Glutamatergic neuron (in vitro differentiated cells): ENCODE measurements at regions not wholly inside any gene's neighbourhood (a gene's known extent, or its start where the extent isn't known, plus 50 kb on each side); places are given as distances from the start of the nearest gene placed in this dataset.
"Not testable (repeated sequence)": the region's sequence is repeated elsewhere in the genome, so short reads cannot be mapped to it uniquely, and the experiment has no call there.

ENCODE experiments used
- DNase-seq: peaks from one replicate; pipeline ENCODE4 v3.0.0; 2022
- H3K27ac Mint-ChIP-seq: one replicate; pipeline ENCODE4 v1.8.0; 2020; ENCODE audit warnings: mild to moderate bottlenecking, mixed read lengths, inconsistent platforms; ENCODE audit not compliant: unreplicated experiment
- H3K27me3 Mint-ChIP-seq: one replicate; pipeline ENCODE4 v1.8.0; 2020; ENCODE audit warnings: mild to moderate bottlenecking, moderate library complexity, mixed read lengths, inconsistent platforms; ENCODE audit not compliant: unreplicated experiment
- H3K36me3 Mint-ChIP-seq: one replicate; pipeline ENCODE4 v1.8.0; 2020; ENCODE audit warnings: mild to moderate bottlenecking, mixed read lengths, inconsistent platforms; ENCODE audit not compliant: unreplicated experiment
- H3K4me1 Mint-ChIP-seq: one replicate; pipeline ENCODE4 v1.8.0; 2020; ENCODE audit warnings: mild to moderate bottlenecking, low read depth, mixed read lengths, inconsistent platforms; ENCODE audit not compliant: unreplicated experiment
- H3K4me3 Mint-ChIP-seq: one replicate; pipeline ENCODE4 v1.8.0; 2020; ENCODE audit warnings: mild to moderate bottlenecking, mixed read lengths, inconsistent platforms; ENCODE audit not compliant: unreplicated experiment
- H3K9me3 Mint-ChIP-seq: one replicate; pipeline ENCODE4 v1.8.0; 2020; ENCODE audit warnings: mild to moderate bottlenecking, moderate library complexity, mixed read lengths, inconsistent platforms; ENCODE audit not compliant: unreplicated experiment
- CTCF ChIP-seq: fragments of 200-600 bp; sonication (generic); IDR thresholded peaks from one replicate; pipeline ENCODE4 v1.5.0; 2021; ENCODE audit not compliant: partially characterized antibody, unreplicated experiment

- Mint-ChIP-seq H3K27ac (no peak overlapping the region), H3K36me3 (no peaks in the 10 kb centered on the region), H3K4me3 (no peak overlapping the region), H3K27me3 (peaks cover 4% of the 10 kb centered on the region), H3K4me1 (no peaks in the 10 kb centered on the region), H3K9me3 (peaks cover 8% of the 10 kb centered on the region)
- no peak for TF ChIP-seq CTCF
- DNase-seq: no peak
These were observed 50.1 kb upstream of the SIRPA start for GRCh38 chr20:1845163-1845523.

- no peaks in the 10 kb centered on the region for H3K36me3 Mint-ChIP-seq
- no peak overlapping the region for H3K4me3 Mint-ChIP-seq
- TF ChIP-seq CTCF: no peak
- DNase-seq: no peak
- H3K9me3 Mint-ChIP-seq: peaks cover 8% of the 10 kb centered on the region
- H3K27me3 Mint-ChIP-seq: peaks cover 5% of the 10 kb centered on the region
- H3K4me1 Mint-ChIP-seq: no peaks in the 10 kb centered on the region
- H3K27ac Mint-ChIP-seq: no peak overlapping the region
These were observed 50.7 kb upstream of the SIRPA start for GRCh38 chr20:1844325-1845162.

- H3K9me3 Mint-ChIP-seq: peaks cover 1% of the 10 kb centered on the region
- no peak for TF ChIP-seq CTCF
- no peaks in the 10 kb centered on the region for H3K4me1 Mint-ChIP-seq
- no peak overlapping the region for H3K27ac Mint-ChIP-seq
- DNase-seq: no peak
- peaks cover 4% of the 10 kb centered on the region for H3K27me3 Mint-ChIP-seq
- H3K36me3 Mint-ChIP-seq: no peaks in the 10 kb centered on the region
- no peak overlapping the region for H3K4me3 Mint-ChIP-seq
These were observed 52.9 kb upstream of the SIRPA start for GRCh38 chr20:1842281-1842680.

- no peak for TF ChIP-seq CTCF
- peaks cover 3% of the 10 kb centered on the region for H3K9me3 Mint-ChIP-seq
- H3K4me3 Mint-ChIP-seq: no peak overlapping the region
- H3K27ac Mint-ChIP-seq: no peak overlapping the region
- H3K36me3 Mint-ChIP-seq: no peaks in the 10 kb centered on the region
- H3K27me3 Mint-ChIP-seq: peaks cover 8% of the 10 kb centered on the region
- H3K4me1 Mint-ChIP-seq: no peaks in the 10 kb centered on the region
- DNase-seq: no peak
These were observed 53.6 kb upstream of the SIRPA start for GRCh38 chr20:1841554-1842140.

- Mint-ChIP-seq H3K4me3 (no peak overlapping the region), H3K36me3 (no peaks in the 10 kb centered on the region), H3K27ac (no peak overlapping the region), H3K9me3 (peaks cover 3% of the 10 kb centered on the region), H3K4me1 (no peaks in the 10 kb centered on the region), H3K27me3 (peaks cover 9% of the 10 kb centered on the region)
- no peak for TF ChIP-seq CTCF
- no peak for DNase-seq
These were observed 54.2 kb upstream of the SIRPA start for GRCh38 chr20:1840817-1841553.

GRCh38 chr20:1839376-1840317 lies 55.6 kb upstream of the SIRPA start:
- not testable (repeated sequence) for H3K9me3 Mint-ChIP-seq, H3K27me3 Mint-ChIP-seq, H3K4me1 Mint-ChIP-seq, H3K4me3 Mint-ChIP-seq, H3K27ac Mint-ChIP-seq, H3K36me3 Mint-ChIP-seq, DNase-seq
